ENCODE measurements at regions not wholly inside any gene's neighbourhood (a gene's known extent, or its start where the extent isn't known, plus 50 kb on each side); places are given as distances from the start of the nearest gene placed in this dataset.

- no peak overlapping the region for H3K27ac ChIP-seq (ENCODE audit: low read depth in 2 of 2, low read length in 2 of 2)
- H3K36me3 ChIP-seq (ENCODE audit: control insufficient read depth in 2 of 3, insufficient read depth in 3 of 3, low read length in 3 of 3), result no peaks in the 10 kb centered on the region
- intact Hi-C loops (cut with DNase I), result no loop called here
- FAIRE-seq (no peak), DNase-seq (no peak)
- no peak overlapping the region for H3K4me3 ChIP-seq (ENCODE audit: low read length in 3 of 3)
- H3K9ac ChIP-seq (ENCODE audit: low read length in 3 of 3), result no peak overlapping the region
- H3K4me1 ChIP-seq (ENCODE audit: control insufficient read depth in 2 of 3, insufficient read depth in 2 of 3, low read depth in 1 of 3, low read length in 3 of 3), result no peaks in the 10 kb centered on the region
- peaks cover 0 to 7% (median 0%) of the 10 kb centered on the region in 3 donors for H3K9me3 ChIP-seq (ENCODE audit: control insufficient read depth in 2 of 3, insufficient read depth in 1 of 3, low read length in 3 of 3)
- H3K27me3 ChIP-seq (ENCODE audit: control insufficient read depth, insufficient read depth, low read length), result no peaks in the 10 kb centered on the region
- no peak for TF ChIP-seq CTCF (IDR thresholded peaks at IDR 0.05; ENCODE audit: borderline replicate concordance, extremely low read depth, insufficient read depth)
Observed at GRCh38 chr14:43934102-43934501, 573.0 kb downstream of the FSCB start.

DNA sequence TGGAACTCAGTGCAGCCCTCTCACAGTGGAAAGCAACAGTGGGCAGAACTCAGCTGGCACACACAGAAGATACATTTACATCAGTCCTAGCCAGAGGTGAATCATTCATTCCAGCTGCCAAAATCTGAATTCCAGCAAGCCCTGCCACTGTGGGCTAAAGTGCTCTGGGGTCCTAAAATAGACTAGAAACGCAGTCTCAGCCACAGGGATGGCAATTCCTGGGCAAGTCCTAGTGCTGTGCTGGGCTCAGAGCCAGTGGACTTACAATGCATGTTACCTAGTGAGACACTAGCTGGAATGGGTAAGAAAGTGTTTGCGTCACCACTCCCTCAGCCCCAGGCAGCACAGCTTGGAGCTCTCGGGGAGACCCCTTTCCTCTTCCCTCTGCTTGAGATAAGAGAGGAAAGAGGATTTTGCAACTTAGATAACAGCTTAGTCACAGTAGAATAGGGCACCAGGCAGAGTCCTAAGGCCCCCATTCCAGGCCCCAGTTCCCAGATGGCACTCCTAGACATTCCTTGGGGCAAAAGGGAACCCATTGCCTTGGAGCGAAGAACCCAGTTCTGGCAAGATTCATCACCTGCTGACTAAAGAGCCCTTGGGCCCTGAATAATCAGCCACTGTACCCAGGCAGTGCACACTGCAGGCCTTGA is 592.9 kb downstream of the FSCB start:
- Histone ChIP-seq H3K9me3 (ENCODE audit: control insufficient read depth in 2 of 3, insufficient read depth in 1 of 3, low read length in 3 of 3) (peaks cover 0 to 2% (median 0%) of the 10 kb centered on the region in 3 donors), H3K4me1 (ENCODE audit: control insufficient read depth in 2 of 3, insufficient read depth in 2 of 3, low read depth in 1 of 3, low read length in 3 of 3) (no peaks in the 10 kb centered on the region), H3K9ac (ENCODE audit: low read length in 3 of 3) (no peak overlapping the region), H3K27me3 (ENCODE audit: control insufficient read depth, insufficient read depth, low read length) (no peaks in the 10 kb centered on the region), H3K36me3 (ENCODE audit: control insufficient read depth in 2 of 3, insufficient read depth in 3 of 3, low read length in 3 of 3) (no peaks in the 10 kb centered on the region), H3K27ac (ENCODE audit: low read depth in 2 of 2, low read length in 2 of 2) (no peak overlapping the region), H3K4me3 (ENCODE audit: low read length in 3 of 3) (no peak overlapping the region)
- intact Hi-C loops (cut with DNase I), result no loop called here
- no peak for TF ChIP-seq CTCF (IDR thresholded peaks at IDR 0.05; ENCODE audit: borderline replicate concordance, extremely low read depth, insufficient read depth)
- DNase-seq (no peak), FAIRE-seq (no peak)

DNA sequence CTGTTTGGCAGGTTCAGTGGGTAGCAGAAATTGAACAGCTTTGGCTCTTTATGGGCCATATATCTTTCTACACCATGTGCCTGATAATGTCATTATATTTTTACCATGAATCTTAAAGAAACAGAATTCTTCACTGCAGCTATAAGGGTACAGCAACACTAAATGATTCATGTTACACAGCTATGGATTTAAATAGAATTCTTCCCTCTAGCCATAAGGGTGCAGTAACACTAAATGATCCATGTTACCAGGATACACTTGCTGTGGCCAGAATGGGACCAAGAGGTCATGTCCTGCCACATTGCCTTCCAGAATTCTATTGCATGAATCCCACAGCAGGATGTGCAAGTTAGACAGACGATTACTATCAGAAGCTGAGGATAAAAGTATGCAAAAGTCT is 603.9 kb downstream of the FSCB start:
- Histone ChIP-seq H3K27me3 (ENCODE audit: control insufficient read depth, insufficient read depth, low read length) (no peaks in the 10 kb centered on the region), H3K9ac (ENCODE audit: low read length in 3 of 3) (no peak overlapping the region), H3K9me3 (ENCODE audit: control insufficient read depth in 2 of 3, insufficient read depth in 1 of 3, low read length in 3 of 3) (no peaks in the 10 kb centered on the region), H3K27ac (ENCODE audit: low read depth in 2 of 2, low read length in 2 of 2) (no peak overlapping the region), H3K4me1 (ENCODE audit: control insufficient read depth in 2 of 3, insufficient read depth in 2 of 3, low read depth in 1 of 3, low read length in 3 of 3) (no peaks in the 10 kb centered on the region), H3K4me3 (ENCODE audit: low read length in 3 of 3) (no peak overlapping the region), H3K36me3 (ENCODE audit: control insufficient read depth in 2 of 3, insufficient read depth in 3 of 3, low read length in 3 of 3) (no peaks in the 10 kb centered on the region)
- intact Hi-C loops (cut with DNase I), result no loop called here
- no peak for FAIRE-seq
- TF ChIP-seq CTCF (IDR thresholded peaks at IDR 0.05; ENCODE audit: borderline replicate concordance, extremely low read depth, insufficient read depth), result no peak
- no peak for DNase-seq

All from kidney (tissue), 13 donors.